NCI-H1694 (cell line): ENCODE measurements at regions not wholly inside any gene's neighbourhood (a gene's known extent, or its start where the extent isn't known, plus 50 kb on each side); places are given as distances from the start of the nearest gene placed in this dataset.

ENCODE experiments used
- DNase-seq: peaks from one replicate; lab custom pipeline; 2025; lab: John Stamatoyannopoulos, UW

- no peak for DNase-seq
Measured at GRCh38 chrX:36927712-36928111, 80.5 kb upstream of the FAM47C start.

- no peak for DNase-seq
Measured at GRCh38 chrX:36930491-36930890, 77.7 kb upstream of the FAM47C start.

GRCh38 chrX:36947214-36947613, 61.0 kb upstream of the FAM47C start:
- DNase-seq: no peak

GRCh38 chrX:36950495-36951253, 57.5 kb upstream of the FAM47C start:
- DNase-seq: no peak

- no peak for DNase-seq
Measured at GRCh38 chrX:36957425-36958328, 50.5 kb upstream of the FAM47C start.
